ENCODE measurements at regions not wholly inside any gene's neighbourhood (a gene's known extent, or its start where the extent isn't known, plus 50 kb on each side); places are given as distances from the start of the nearest gene placed in this dataset.

GRCh38 chr18:69349912-69350597 lies 50.6 kb upstream of the DOK6 start:
- no peak for DNase-seq

Data from NCI-H510A (cell line).